Smooth muscle cell (in vitro differentiated cells): ENCODE measurements at regions not wholly inside any gene's neighbourhood (a gene's known extent, or its start where the extent isn't known, plus 50 kb on each side); places are given as distances from the start of the nearest gene placed in this dataset.
"Not testable (repeated sequence)": the region's sequence is repeated elsewhere in the genome, so short reads cannot be mapped to it uniquely, and the experiment has no call there.

Source experiments
- DNase-seq: peaks from one replicate; lab custom pipeline; 2025; ENCODE audit not compliant: unreplicated experiment; lab: John Stamatoyannopoulos, UW
- H2AFZ ChIP-seq: fragments of 200-600 bp; sonication (generic); 2 replicates; pipeline ENCODE4 v1.6.0; 2016; ENCODE audit warnings: antibody characterized with exemption, low read depth, mild to moderate bottlenecking
- H3F3A ChIP-seq: fragments of 200-600 bp; sonication (generic); 2 replicates; pipeline ENCODE4 v1.6.0; 2017; ENCODE audit warnings: antibody characterized with exemption, low read depth
- H3K27ac ChIP-seq: fragments of 200-600 bp; sonication (generic); 2 replicates; pipeline ENCODE4 v1.5.1; 2016; ENCODE audit warnings: low read depth, mild to moderate bottlenecking
- H3K27me3 ChIP-seq: fragments of 200-600 bp; sonication (generic); 2 replicates; pipeline ENCODE4 v1.6.1; 2016; ENCODE audit warnings: low read depth, mild to moderate bottlenecking
- H3K36me3 ChIP-seq: fragments of 200-600 bp; sonication (generic); 2 replicates; pipeline ENCODE4 v1.5.1; 2016; ENCODE audit warnings: low read depth
- H3K4me1 ChIP-seq: fragments of 200-600 bp; sonication (generic); 2 replicates; pipeline ENCODE4 v1.5.1; 2016; ENCODE audit warnings: low read depth
- H3K4me2 ChIP-seq: fragments of 200-600 bp; sonication (generic); 2 replicates; pipeline ENCODE4 v1.6.0; 2016; ENCODE audit warnings: mild to moderate bottlenecking
- H3K4me3 ChIP-seq: fragments of 200-600 bp; sonication (generic); 2 replicates; pipeline ENCODE4 v1.5.1; 2016; ENCODE audit warnings: mild to moderate bottlenecking
- H3K79me2 ChIP-seq: fragments of 200-600 bp; sonication (generic); 2 replicates; pipeline ENCODE4 v1.6.0; 2016; ENCODE audit warnings: low read depth, mild to moderate bottlenecking
- H3K9ac ChIP-seq: fragments of 200-600 bp; sonication (generic); 2 replicates; pipeline ENCODE4 v1.6.0; 2016; ENCODE audit warnings: low read depth
- H3K9me3 ChIP-seq: fragments of 200-600 bp; sonication (generic); replicated peaks from 2 replicates; pipeline ENCODE4 v1.5.1; 2016; ENCODE audit warnings: low read depth
- H4K20me1 ChIP-seq: fragments of 200-600 bp; sonication (generic); 2 replicates; pipeline ENCODE4 v1.6.0; 2016; ENCODE audit warnings: low read depth
- WGBS: methylation state at CpG from one replicate; pipeline ENCODE4 v1.1.7; 2016; ENCODE audit warnings: low lambda C conversion rate; 5-methylcytosine and 5-hydroxymethylcytosine counted together
- TF ChIP-seq, protein P1 (sequence below): fragments of 200-600 bp; sonication (generic); IDR thresholded peaks from 2 replicates; pipeline ENCODE4 v1.5.1; 2017; ENCODE audit warnings: borderline replicate concordance, mild to moderate bottlenecking, antibody characterized with exemption; ENCODE audit not compliant: insufficient read depth, poor library complexity, severe bottlenecking

DNA sequence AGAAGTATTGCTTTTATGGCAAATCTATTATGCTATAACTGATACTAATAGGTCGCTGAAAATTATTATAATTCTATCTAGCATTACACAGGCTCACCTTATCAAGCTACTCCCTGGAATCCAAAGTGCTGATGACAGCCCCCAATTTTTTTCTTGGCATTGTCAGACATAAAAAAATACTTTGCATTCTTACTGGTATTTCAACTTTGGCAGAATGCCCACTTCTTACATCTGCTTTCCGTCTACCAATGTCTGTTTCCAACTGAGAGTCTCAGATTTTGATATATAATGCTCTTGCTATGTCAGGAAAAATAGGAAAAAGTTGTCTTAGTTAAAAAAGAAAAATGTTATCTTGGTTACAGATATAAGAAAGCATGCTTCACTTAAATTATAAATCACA lies 615.4 kb downstream of the C12orf50 start:
- no peak overlapping the region for H2AFZ ChIP-seq
- TF ChIP-seq, protein P1, sequence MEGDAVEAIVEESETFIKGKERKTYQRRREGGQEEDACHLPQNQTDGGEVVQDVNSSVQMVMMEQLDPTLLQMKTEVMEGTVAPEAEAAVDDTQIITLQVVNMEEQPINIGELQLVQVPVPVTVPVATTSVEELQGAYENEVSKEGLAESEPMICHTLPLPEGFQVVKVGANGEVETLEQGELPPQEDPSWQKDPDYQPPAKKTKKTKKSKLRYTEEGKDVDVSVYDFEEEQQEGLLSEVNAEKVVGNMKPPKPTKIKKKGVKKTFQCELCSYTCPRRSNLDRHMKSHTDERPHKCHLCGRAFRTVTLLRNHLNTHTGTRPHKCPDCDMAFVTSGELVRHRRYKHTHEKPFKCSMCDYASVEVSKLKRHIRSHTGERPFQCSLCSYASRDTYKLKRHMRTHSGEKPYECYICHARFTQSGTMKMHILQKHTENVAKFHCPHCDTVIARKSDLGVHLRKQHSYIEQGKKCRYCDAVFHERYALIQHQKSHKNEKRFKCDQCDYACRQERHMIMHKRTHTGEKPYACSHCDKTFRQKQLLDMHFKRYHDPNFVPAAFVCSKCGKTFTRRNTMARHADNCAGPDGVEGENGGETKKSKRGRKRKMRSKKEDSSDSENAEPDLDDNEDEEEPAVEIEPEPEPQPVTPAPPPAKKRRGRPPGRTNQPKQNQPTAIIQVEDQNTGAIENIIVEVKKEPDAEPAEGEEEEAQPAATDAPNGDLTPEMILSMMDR, result no peak
- no peaks in the 10 kb centered on the region for H3F3A ChIP-seq
- H3K4me2 ChIP-seq, result no peak overlapping the region
- H3K9ac ChIP-seq, result no peak overlapping the region
- no peaks in the 10 kb centered on the region for H3K4me1 ChIP-seq
- H3K79me2 ChIP-seq, result no peaks in the 10 kb centered on the region
- no peak overlapping the region for H3K27ac ChIP-seq
- 79% methylated on average over 2 of the region's 2 CpGs for WGBS
- DNase-seq, result no peak
- H3K9me3 ChIP-seq, result no peaks in the 10 kb centered on the region
- no peaks in the 10 kb centered on the region for H3K36me3 ChIP-seq
- no peak overlapping the region for H3K4me3 ChIP-seq
- H4K20me1 ChIP-seq, result no peaks in the 10 kb centered on the region
- no peaks in the 10 kb centered on the region for H3K27me3 ChIP-seq

DNA sequence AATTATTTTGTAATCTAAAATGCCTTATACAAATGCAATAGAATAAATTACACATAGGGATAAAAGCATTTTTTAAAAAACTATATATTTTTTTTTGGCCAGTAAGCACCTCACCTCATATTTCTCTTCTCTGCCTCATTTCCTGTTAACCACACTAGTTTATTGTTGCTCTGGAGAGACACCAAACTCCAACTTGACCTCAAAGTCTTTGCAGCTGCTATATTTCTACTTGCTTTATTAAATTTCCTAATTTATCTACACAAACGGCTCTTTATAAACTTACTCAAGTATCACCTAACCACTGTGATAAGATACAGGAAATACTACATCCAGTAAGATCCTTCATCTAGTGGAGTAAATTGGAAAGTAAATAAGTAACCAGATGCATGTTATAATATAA lies 622.3 kb downstream of the C12orf50 start:
- H3K27ac ChIP-seq, result no peak overlapping the region
- H3K9me3 ChIP-seq, result no peaks in the 10 kb centered on the region
- no peaks in the 10 kb centered on the region for H3F3A ChIP-seq
- H3K4me2 ChIP-seq, result no peak overlapping the region
- no peak for DNase-seq
- H3K4me3 ChIP-seq, result no peak overlapping the region
- H3K4me1 ChIP-seq, result no peaks in the 10 kb centered on the region
- H2AFZ ChIP-seq, result no peak overlapping the region
- TF ChIP-seq, protein P1, result no peak
- no peaks in the 10 kb centered on the region for H3K27me3 ChIP-seq
- no peaks in the 10 kb centered on the region for H4K20me1 ChIP-seq
- no peaks in the 10 kb centered on the region for H3K79me2 ChIP-seq
- 71% methylated on average over 1 of the region's 1 CpG for WGBS
- no peak overlapping the region for H3K9ac ChIP-seq
- no peaks in the 10 kb centered on the region for H3K36me3 ChIP-seq

DNA sequence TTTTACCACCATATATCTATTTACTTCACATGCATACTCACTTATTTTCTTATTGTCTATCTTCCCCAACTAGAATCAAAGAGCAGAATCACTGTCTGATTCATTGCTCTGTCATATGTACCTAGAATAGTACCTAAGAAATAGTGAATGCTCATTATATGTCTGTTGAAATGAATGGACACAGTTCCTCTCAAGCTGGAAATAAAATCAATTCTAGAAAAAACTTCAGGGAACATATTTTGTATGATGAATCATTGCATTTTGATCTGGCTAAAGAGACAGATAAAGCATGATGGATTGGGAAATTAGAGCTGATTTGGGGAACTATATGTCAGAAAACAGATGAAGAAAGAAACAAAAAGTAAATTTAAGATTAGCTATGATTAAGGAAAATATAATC lies 623.3 kb downstream of the C12orf50 start:
- H3K9me3 ChIP-seq, result no peaks in the 10 kb centered on the region
- H2AFZ ChIP-seq, result no peak overlapping the region
- TF ChIP-seq, protein P1, result no peak
- no peak overlapping the region for H3K4me2 ChIP-seq
- DNase-seq, result no peak
- H3K27me3 ChIP-seq, result no peaks in the 10 kb centered on the region
- no peak overlapping the region for H3K9ac ChIP-seq
- H4K20me1 ChIP-seq, result no peaks in the 10 kb centered on the region
- H3K36me3 ChIP-seq, result no peaks in the 10 kb centered on the region
- no peaks in the 10 kb centered on the region for H3K79me2 ChIP-seq
- no peaks in the 10 kb centered on the region for H3K4me1 ChIP-seq
- no peaks in the 10 kb centered on the region for H3F3A ChIP-seq
- no peak overlapping the region for H3K4me3 ChIP-seq
- no peak overlapping the region for H3K27ac ChIP-seq

DNA sequence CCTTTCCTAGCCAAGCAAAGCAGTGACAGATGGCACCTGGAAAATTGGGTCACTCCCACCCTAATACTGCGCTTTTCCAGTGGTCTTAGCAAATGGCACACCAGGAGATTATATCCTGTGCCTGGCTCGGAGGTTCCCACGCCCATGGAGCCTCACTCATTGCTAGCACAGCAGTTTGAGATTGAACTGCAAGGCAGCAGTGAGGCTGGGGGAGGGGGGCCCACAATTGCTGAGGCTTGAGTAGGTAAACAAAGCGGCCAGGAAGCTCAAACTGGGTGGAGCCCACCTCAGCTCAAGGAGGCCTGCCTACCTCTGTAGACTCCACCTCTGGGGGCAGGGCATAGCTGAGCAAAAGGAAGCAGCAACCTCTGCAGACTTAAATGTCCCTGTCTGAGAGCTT lies 635.0 kb downstream of the C12orf50 start:
- not testable (repeated sequence) for H3K4me2 ChIP-seq, H3K27me3 ChIP-seq, H3K79me2 ChIP-seq, H3K4me3 ChIP-seq, H3K36me3 ChIP-seq, H3K27ac ChIP-seq, H4K20me1 ChIP-seq, DNase-seq, H3K9me3 ChIP-seq, H3K4me1 ChIP-seq, H3F3A ChIP-seq, H3K9ac ChIP-seq, H2AFZ ChIP-seq
- 90% methylated on average over 4 of the region's 4 CpGs for WGBS
